ENCODE measurements at regions not wholly inside any gene's neighbourhood (a gene's known extent, or its start where the extent isn't known, plus 50 kb on each side); places are given as distances from the start of the nearest gene placed in this dataset.
A peak's percentile ranks its signal among the peaks of the same experiment; 100 is the strongest.
"Not testable (repeated sequence)": the region's sequence is repeated elsewhere in the genome, so short reads cannot be mapped to it uniquely, and the experiment has no call there.

GRCh38 chr3:125831005-125831750 is 137.8 kb upstream of the ROPN1B start:
- DNase-seq, result not testable (repeated sequence)

- not testable (repeated sequence) for DNase-seq
These were observed 133.4 kb upstream of the ROPN1B start for GRCh38 chr3:125835562-125835961.

GRCh38 chr3:125836011-125836551 is 132.9 kb upstream of the ROPN1B start:
- peak; percentile 25 for DNase-seq

- not testable (repeated sequence) for DNase-seq
These were observed 132.2 kb upstream of the ROPN1B start for GRCh38 chr3:125836786-125837185.

GRCh38 chr3:125838857-125839256 is 130.1 kb upstream of the ROPN1B start:
- not testable (repeated sequence) for DNase-seq

- not testable (repeated sequence) for DNase-seq
These were observed 128.5 kb upstream of the ROPN1B start for GRCh38 chr3:125840465-125840864.

GRCh38 chr3:125847966-125848365 is 121.0 kb upstream of the ROPN1B start:
- DNase-seq, result not testable (repeated sequence)

- DNase-seq, result not testable (repeated sequence)
These were observed 114.0 kb upstream of the ROPN1B start for GRCh38 chr3:125855006-125855405.

- DNase-seq, result peak; percentile 1
These were observed 108.4 kb upstream of the ROPN1B start for GRCh38 chr3:125860547-125860946.

- DNase-seq, result not testable (repeated sequence)
These were observed 106.1 kb upstream of the ROPN1B start for GRCh38 chr3:125862841-125863254.

GRCh38 chr3:125864532-125864931 is 104.4 kb upstream of the ROPN1B start:
- not testable (repeated sequence) for DNase-seq

- DNase-seq, result not testable (repeated sequence)
These were observed 83.0 kb upstream of the ROPN1B start for GRCh38 chr3:125886006-125886405.

GRCh38 chr3:125899181-125899580 is 69.8 kb upstream of the ROPN1B start:
- not testable (repeated sequence) for DNase-seq

GRCh38 chr3:125901473-125901872 is 67.5 kb upstream of the ROPN1B start:
- not testable (repeated sequence) for DNase-seq

GRCh38 chr3:125903780-125904455 is 65.1 kb upstream of the ROPN1B start:
- DNase-seq, result not testable (repeated sequence)

GRCh38 chr3:125907279-125907678 is 61.7 kb upstream of the ROPN1B start:
- not testable (repeated sequence) for DNase-seq

GRCh38 chr3:125910851-125911250 is 58.1 kb upstream of the ROPN1B start:
- not testable (repeated sequence) for DNase-seq

GRCh38 chr3:125914608-125915436 is 54.2 kb upstream of the ROPN1B start:
- not testable (repeated sequence) for DNase-seq

GRCh38 chr3:125915437-125915787 is 53.6 kb upstream of the ROPN1B start:
- DNase-seq, result not testable (repeated sequence)

- DNase-seq, result peak; percentile 99
These were observed 53.1 kb upstream of the ROPN1B start for GRCh38 chr3:125915792-125916375.

GRCh38 chr3:125916376-125916978 is 52.5 kb upstream of the ROPN1B start:
- peak; percentile 97 for DNase-seq

- DNase-seq, result peak; percentile 13
These were observed 51.9 kb upstream of the ROPN1B start for GRCh38 chr3:125917020-125917549.

Data from activated CD4-positive, alpha-beta T cell treated with anti-CD3 and anti-CD28 coated beads, Interleukin-2, amount 50 U/mL, for 1 hour (primary cell).